GM21528 (cell line): ENCODE measurements at regions not wholly inside any gene's neighbourhood (a gene's known extent, or its start where the extent isn't known, plus 50 kb on each side); places are given as distances from the start of the nearest gene placed in this dataset.

ENCODE experiments used
- ATAC-seq: cut with Tn5 transposase; IDR thresholded peaks from one replicate; pipeline ENCODE4 v1.9.1; 2021; ENCODE audit warnings: mild to moderate bottlenecking, moderate library complexity; ENCODE audit not compliant: unreplicated experiment, low FRiP score

GRCh38 chr2:4353668-4354067 lies 650.3 kb downstream of the DCDC2C start:
- no peak for ATAC-seq

- no peak for ATAC-seq
Measured at GRCh38 chr2:4354164-4354563, 650.8 kb downstream of the DCDC2C start.

- no peak for ATAC-seq
Measured at GRCh38 chr2:4354678-4355077, 651.3 kb downstream of the DCDC2C start.

- no peak for ATAC-seq
Measured at GRCh38 chr2:4356109-4356508, 652.7 kb downstream of the DCDC2C start.

- ATAC-seq: no peak
Measured at GRCh38 chr2:4356541-4356940, 653.2 kb downstream of the DCDC2C start.

GRCh38 chr2:4357121-4357520 lies 653.7 kb downstream of the DCDC2C start:
- ATAC-seq: no peak

GRCh38 chr2:4358837-4359236 lies 655.5 kb downstream of the DCDC2C start:
- ATAC-seq: no peak

GRCh38 chr2:4368907-4369306 lies 665.5 kb downstream of the DCDC2C start:
- no peak for ATAC-seq

GRCh38 chr2:4369826-4370419 lies 666.5 kb downstream of the DCDC2C start:
- ATAC-seq: no peak

GRCh38 chr2:4370422-4371090 lies 667.2 kb downstream of the DCDC2C start:
- ATAC-seq: no peak

- ATAC-seq: no peak
Measured at GRCh38 chr2:4381049-4381448, 677.7 kb downstream of the DCDC2C start.

GRCh38 chr2:4381773-4382172 lies 678.4 kb downstream of the DCDC2C start:
- no peak for ATAC-seq

GRCh38 chr2:4391013-4391412 lies 687.6 kb downstream of the DCDC2C start:
- ATAC-seq: no peak

GRCh38 chr2:4404363-4404762 lies 701.0 kb downstream of the DCDC2C start:
- ATAC-seq: no peak

- no peak for ATAC-seq
Measured at GRCh38 chr2:4408321-4408720, 704.9 kb downstream of the DCDC2C start.

GRCh38 chr2:4412637-4413187 lies 709.3 kb downstream of the DCDC2C start:
- no peak for ATAC-seq

GRCh38 chr2:4415171-4415570 lies 711.8 kb downstream of the DCDC2C start:
- no peak for ATAC-seq

GRCh38 chr2:4415810-4416413 lies 712.5 kb downstream of the DCDC2C start:
- ATAC-seq: no peak

GRCh38 chr2:4416431-4416830 lies 713.1 kb downstream of the DCDC2C start:
- ATAC-seq: no peak

GRCh38 chr2:4417771-4418170 lies 714.4 kb downstream of the DCDC2C start:
- no peak for ATAC-seq

- no peak for ATAC-seq
Measured at GRCh38 chr2:4420032-4420431, 716.7 kb downstream of the DCDC2C start.

GRCh38 chr2:4424153-4424552 lies 720.8 kb downstream of the DCDC2C start:
- no peak for ATAC-seq
